ENCODE measurements at regions not wholly inside any gene's neighbourhood (a gene's known extent, or its start where the extent isn't known, plus 50 kb on each side); places are given as distances from the start of the nearest gene placed in this dataset.

GRCh38 chr13:91144054-91144453 lies 203.4 kb upstream of the MIR17HG start:
- Mint-ChIP-seq H3K27ac (no peak overlapping the region), H3K9me3 (no peaks in the 10 kb centered on the region), H3K36me3 (no peaks in the 10 kb centered on the region)
- no peak for DNase-seq (ENCODE audit: low spot score in 2 of 2)
- no peak for ATAC-seq

DNA sequence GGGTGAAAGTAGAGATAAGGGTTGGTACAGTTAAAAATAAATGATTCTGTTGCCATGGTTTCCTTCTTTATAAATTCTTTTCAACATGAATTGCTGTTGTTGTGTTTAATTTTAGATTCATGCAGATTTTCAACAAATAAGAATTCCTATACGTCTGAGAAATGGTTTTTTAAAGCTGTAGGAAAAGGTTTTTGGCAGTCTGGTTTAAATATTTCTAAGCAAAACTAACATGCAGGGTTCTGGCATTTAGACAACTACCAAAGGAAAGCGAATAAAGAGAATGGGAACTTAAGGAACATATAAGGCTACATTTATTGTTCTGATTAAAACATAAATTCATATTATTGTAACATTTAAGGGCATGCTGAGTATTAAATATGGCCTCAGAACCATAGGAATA lies 203.0 kb upstream of the MIR17HG start:
- Mint-ChIP-seq H3K36me3 (no peaks in the 10 kb centered on the region), H3K27ac (no peak overlapping the region), H3K9me3 (no peaks in the 10 kb centered on the region)
- DNase-seq (ENCODE audit: low spot score in 2 of 2) (no peak), ATAC-seq (no peak)

GRCh38 chr13:91145571-91146205 lies 201.8 kb upstream of the MIR17HG start:
- Mint-ChIP-seq H3K27ac (no peak overlapping the region), H3K36me3 (no peaks in the 10 kb centered on the region), H3K9me3 (peaks cover 0 to 3% of the 10 kb centered on the region in 2 donors)
- ATAC-seq (no peak), DNase-seq (ENCODE audit: low spot score in 2 of 2) (no peak)

DNA sequence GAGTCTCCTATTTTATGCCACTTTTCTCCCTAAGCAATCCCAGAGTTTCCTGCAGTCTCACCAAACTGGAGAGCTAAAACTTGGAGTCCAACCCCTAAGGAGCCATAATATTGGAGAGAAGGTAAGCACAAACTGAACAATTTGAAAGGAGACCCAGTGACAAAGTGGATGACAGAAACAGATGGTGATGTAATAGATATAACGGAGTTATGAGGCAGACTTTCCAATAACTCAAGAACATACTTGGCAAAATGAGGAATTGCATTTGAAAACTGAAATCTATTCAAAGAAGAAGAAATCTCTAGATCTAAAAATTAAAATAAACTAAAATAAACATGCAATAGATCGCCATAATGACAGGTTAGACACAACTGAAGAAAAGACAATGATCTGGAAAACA lies 200.9 kb upstream of the MIR17HG start:
- Mint-ChIP-seq H3K27ac (no peak overlapping the region), H3K9me3 (peaks cover 0 to 3% of the 10 kb centered on the region in 2 donors), H3K36me3 (no peaks in the 10 kb centered on the region)
- DNase-seq (ENCODE audit: low spot score in 2 of 2) (no peak), ATAC-seq (no peak)

GRCh38 chr13:91148098-91148497 lies 199.4 kb upstream of the MIR17HG start:
- Mint-ChIP-seq H3K9me3 (peaks cover 0 to 3% of the 10 kb centered on the region in 2 donors), H3K36me3 (no peaks in the 10 kb centered on the region), H3K27ac (no peak overlapping the region)
- ATAC-seq (no peak), DNase-seq (ENCODE audit: low spot score in 2 of 2) (no peak)

DNA sequence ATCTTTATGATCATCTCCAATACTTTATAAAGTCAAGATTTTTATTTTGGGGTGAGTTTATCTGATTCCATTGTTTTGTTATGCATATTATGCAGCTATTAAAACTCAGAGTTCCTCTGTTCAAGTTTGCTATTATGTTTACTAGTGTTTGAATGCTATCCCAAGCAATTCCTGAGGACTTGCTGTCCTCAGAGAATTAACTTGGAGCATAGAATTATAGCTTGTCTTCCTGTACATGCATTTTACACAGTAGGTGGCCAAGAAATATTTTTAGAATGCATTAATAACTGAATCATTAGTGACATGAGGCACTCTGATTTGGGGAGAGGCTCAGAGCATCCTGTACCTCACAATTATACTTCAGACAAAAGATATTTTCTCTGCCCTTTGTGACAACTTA lies 195.6 kb upstream of the MIR17HG start:
- Mint-ChIP-seq H3K36me3 (no peaks in the 10 kb centered on the region), H3K9me3 (peaks cover 0 to 3% of the 10 kb centered on the region in 2 donors), H3K27ac (no peak overlapping the region)
- DNase-seq (ENCODE audit: low spot score in 2 of 2) (no peak), ATAC-seq (no peak)

DNA sequence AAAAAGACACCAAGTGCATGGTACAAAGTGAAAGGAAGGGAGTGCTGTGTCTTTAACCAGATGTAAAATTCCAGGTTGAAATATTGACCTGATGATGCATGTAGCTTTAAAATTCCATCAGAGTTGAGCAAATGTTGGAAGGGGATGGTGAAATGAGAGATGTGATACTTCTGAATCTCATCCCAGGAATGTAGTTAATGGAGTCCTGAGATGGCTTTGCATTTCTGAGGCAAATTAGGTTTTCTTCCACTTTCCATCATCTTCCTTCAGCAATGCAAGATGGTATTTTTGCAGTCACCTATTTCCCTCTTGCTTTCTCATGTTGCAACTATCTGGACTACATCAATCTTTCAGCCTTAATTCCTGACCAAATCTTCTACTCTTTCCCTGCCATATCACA lies 194.1 kb upstream of the MIR17HG start:
- no peak for ATAC-seq
- H3K36me3 Mint-ChIP-seq: no peaks in the 10 kb centered on the region
- no peak overlapping the region for H3K27ac Mint-ChIP-seq
- no peak for DNase-seq (ENCODE audit: low spot score in 2 of 2)
- H3K9me3 Mint-ChIP-seq: peaks cover 0 to 3% of the 10 kb centered on the region in 2 donors

GRCh38 chr13:91154558-91155353 lies 192.7 kb upstream of the MIR17HG start:
- DNase-seq (ENCODE audit: low spot score in 2 of 2): no peak
- no peak for ATAC-seq
- H3K36me3 Mint-ChIP-seq: no peaks in the 10 kb centered on the region
- peaks cover 0 to 3% of the 10 kb centered on the region in 2 donors for H3K9me3 Mint-ChIP-seq
- H3K27ac Mint-ChIP-seq: no peak overlapping the region

- DNase-seq (ENCODE audit: low spot score in 2 of 2): no peak
- ATAC-seq: no peak
- no peaks in the 10 kb centered on the region for H3K36me3 Mint-ChIP-seq
- no peak overlapping the region for H3K27ac Mint-ChIP-seq
- no peaks in the 10 kb centered on the region for H3K9me3 Mint-ChIP-seq
These were observed 191.9 kb upstream of the MIR17HG start for GRCh38 chr13:91155512-91156114.

- no peaks in the 10 kb centered on the region for H3K9me3 Mint-ChIP-seq
- no peak overlapping the region for H3K27ac Mint-ChIP-seq
- no peak for ATAC-seq
- DNase-seq (ENCODE audit: low spot score in 2 of 2): no peak
- no peaks in the 10 kb centered on the region for H3K36me3 Mint-ChIP-seq
These were observed 190.0 kb upstream of the MIR17HG start for GRCh38 chr13:91157273-91158016.

DNA sequence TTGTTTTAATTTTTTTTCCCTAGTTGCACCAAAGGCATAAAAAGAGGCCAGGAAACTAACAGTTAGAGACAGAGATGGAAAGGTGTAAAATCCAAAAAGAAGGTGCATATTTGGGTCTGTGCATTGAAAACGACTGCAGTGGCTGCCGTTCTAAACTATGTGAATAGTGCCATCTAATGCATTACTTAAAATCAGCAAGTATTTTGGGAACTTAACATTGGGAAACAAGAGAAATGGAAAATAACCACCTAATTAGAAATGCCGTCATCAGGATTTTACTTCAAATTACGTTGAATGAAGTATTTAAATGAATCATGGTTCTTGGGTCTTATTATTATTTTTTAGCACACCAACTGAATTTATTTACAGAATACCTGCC lies 189.5 kb upstream of the MIR17HG start:
- no peak for DNase-seq (ENCODE audit: low spot score in 2 of 2)
- Mint-ChIP-seq H3K9me3 (no peaks in the 10 kb centered on the region), H3K27ac (no peak overlapping the region), H3K36me3 (no peaks in the 10 kb centered on the region)
- no peak for ATAC-seq

DNA sequence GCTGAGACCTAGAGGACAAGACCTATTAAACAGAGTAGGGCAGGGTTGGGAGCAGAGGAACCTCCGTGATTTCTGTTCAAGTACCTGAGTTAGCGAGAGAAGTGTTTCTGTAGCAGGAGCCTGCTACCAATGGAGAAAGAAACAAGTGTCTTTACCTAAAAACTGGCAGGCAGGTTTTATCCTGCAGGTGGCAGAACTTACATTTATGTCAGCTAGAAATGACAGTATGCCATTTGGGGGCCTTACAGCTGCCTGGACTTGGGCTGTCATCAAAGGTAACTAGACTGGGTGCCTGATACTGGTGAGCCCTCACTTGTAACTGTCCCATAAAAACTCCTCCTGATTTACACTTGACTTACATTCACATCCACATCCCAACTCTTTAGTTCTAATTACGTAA lies 185.3 kb upstream of the MIR17HG start:
- Mint-ChIP-seq H3K36me3 (no peaks in the 10 kb centered on the region), H3K27ac (no peak overlapping the region), H3K9me3 (no peaks in the 10 kb centered on the region)
- no peak for DNase-seq (ENCODE audit: low spot score in 2 of 2)
- ATAC-seq: no peak

DNA sequence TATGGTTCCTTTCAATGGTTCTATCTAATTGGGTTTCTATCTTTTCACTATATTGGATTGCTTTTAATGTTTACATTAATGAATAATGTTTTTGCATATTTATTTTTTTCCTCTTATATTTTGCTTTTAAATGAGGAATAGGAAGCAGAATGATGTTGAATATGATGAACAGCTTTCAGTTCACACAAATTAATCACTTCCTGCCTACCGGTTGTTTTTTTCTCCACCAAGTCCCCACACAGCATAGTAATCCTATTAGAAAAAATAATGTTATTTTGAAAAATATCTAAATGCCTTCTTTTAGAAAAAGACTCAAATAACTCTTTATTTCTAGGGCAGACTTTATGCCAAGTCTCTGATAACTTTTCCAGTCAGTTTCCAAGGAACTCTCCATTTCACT lies 184.9 kb upstream of the MIR17HG start:
- H3K27ac Mint-ChIP-seq: no peak overlapping the region
- H3K36me3 Mint-ChIP-seq: no peaks in the 10 kb centered on the region
- no peaks in the 10 kb centered on the region for H3K9me3 Mint-ChIP-seq
- DNase-seq (ENCODE audit: low spot score in 2 of 2): no peak
- no peak for ATAC-seq

DNA sequence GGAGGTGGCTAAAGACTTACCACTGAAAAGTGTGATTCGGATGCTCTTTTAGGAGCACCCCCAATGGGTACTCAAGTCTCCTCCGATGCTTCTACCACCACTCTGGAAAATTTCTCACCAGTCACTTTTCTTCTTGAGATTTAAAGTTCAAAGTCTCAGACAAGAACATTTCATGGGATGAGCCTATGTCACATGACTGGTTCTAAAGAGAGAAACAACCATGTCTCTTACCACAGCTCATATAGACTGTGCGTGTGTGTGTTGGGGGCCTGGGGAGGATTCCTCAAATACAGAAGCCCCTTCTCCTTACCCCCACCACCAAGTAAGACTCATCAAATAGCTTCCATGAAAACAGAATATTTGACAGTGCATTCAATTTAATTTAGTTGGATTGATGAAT lies 181.7 kb upstream of the MIR17HG start:
- peaks cover 0 to 5% of the 10 kb centered on the region in 2 donors for H3K9me3 Mint-ChIP-seq
- ATAC-seq: no peak
- H3K27ac Mint-ChIP-seq: no peak overlapping the region
- no peaks in the 10 kb centered on the region for H3K36me3 Mint-ChIP-seq
- DNase-seq (ENCODE audit: low spot score in 2 of 2): no peak

DNA sequence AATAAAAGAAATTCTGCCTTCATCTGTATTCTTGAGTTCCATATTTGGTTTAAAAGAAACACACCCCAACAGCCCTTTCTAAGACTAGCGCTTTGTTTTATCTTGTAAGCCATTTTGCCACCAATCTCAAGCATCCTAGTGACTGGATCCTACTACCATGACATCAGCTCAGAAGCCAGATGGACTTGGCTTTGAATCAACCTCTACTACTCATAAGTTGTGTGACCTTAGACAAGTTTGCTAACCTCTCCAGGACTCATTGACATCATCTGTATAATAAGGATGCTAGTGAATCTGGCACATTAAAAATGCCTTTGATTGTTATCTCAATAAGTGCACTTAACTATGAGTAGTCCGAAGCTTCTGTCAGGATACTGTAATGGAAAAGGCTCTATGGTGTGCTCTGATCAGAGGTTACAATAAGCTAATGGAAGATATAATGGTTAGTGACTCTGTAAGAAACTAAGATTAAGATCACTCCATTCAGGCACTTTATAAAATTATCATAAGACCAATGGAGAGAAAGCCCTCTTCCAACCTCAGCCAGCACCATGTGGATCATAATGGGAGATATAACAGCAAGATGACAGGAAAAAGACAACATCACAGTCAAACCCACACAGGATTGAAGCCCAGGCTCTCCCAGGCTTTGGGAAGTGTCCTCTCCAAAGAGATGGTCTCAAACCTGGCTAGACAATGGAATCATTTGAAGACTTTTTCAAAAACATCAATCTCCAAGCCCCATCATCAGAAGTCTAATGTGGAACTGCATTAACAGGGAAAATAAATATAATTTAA lies 180.6 kb upstream of the MIR17HG start:
- H3K36me3 Mint-ChIP-seq: no peaks in the 10 kb centered on the region
- H3K27ac Mint-ChIP-seq: no peak overlapping the region
- DNase-seq (ENCODE audit: low spot score in 2 of 2) (no peak), ATAC-seq (no peak)
- H3K9me3 Mint-ChIP-seq: peaks cover 0 to 5% of the 10 kb centered on the region in 2 donors

- Mint-ChIP-seq H3K36me3 (no peaks in the 10 kb centered on the region), H3K27ac (no peak overlapping the region), H3K9me3 (peaks cover 0 to 5% of the 10 kb centered on the region in 2 donors)
- ATAC-seq (no peak), DNase-seq (ENCODE audit: low spot score in 2 of 2) (no peak)
These were observed 179.6 kb upstream of the MIR17HG start for GRCh38 chr13:91167706-91168385.
